OCI-LY7 (cell line): ENCODE measurements at regions not wholly inside any gene's neighbourhood (a gene's known extent, or its start where the extent isn't known, plus 50 kb on each side); places are given as distances from the start of the nearest gene placed in this dataset.
"Not testable (repeated sequence)": the region's sequence is repeated elsewhere in the genome, so short reads cannot be mapped to it uniquely, and the experiment has no call there.

Experiments
- CTCF ChIP-seq: fragments of 200-600 bp; sonication (generic); conservative IDR thresholded peaks from 2 replicates; pipeline ENCODE4 v1.5.1; 2014; ENCODE audit warnings: mild to moderate bottlenecking, antibody characterized with exemption, low read length, moderate library complexity, mixed read lengths
- EZH2phosphoT487 ChIP-seq: fragments of 200-600 bp; sonication (generic); IDR thresholded peaks from 2 replicates; pipeline ENCODE4 v1.6.1; 2018; ENCODE audit warnings: low read depth, borderline replicate concordance, mild to moderate bottlenecking, mixed run types, antibody characterized with exemption, low read length, moderate library complexity, mixed read lengths

GRCh38 chr2:87663347-87663746, 84.5 kb upstream of the PLGLB2 start:
- TF ChIP-seq CTCF, EZH2phosphoT487: not testable (repeated sequence)
